T-helper 2 cell treated with Interferon-gamma antibody and Interleukin-4, amounts not matched to agents 100 ng/mL and 5 ng/mL, for 36 hours (primary cell): ENCODE measurements at regions not wholly inside any gene's neighbourhood (a gene's known extent, or its start where the extent isn't known, plus 50 kb on each side); places are given as distances from the start of the nearest gene placed in this dataset.

Source experiments
- intact Hi-C: fragments of 100-400 bp; cut with micrococcal nuclease; formaldehyde crosslinking; loops from one replicate; pipeline ENCODE4 v1.15.1; 2023

GRCh38 chr5:2251298-2251697 lies 368.6 kb upstream of the IRX4 start:
- intact Hi-C loops: no loop called here

- intact Hi-C loops: no loop called here
Measured at GRCh38 chr5:2250365-2250950, 367.7 kb upstream of the IRX4 start.

GRCh38 chr5:2249442-2249841 lies 366.7 kb upstream of the IRX4 start:
- intact Hi-C loops: no loop called here

- intact Hi-C loops: no loop called here
Measured at GRCh38 chr5:2249026-2249425, 366.3 kb upstream of the IRX4 start.

- intact Hi-C loops: no loop called here
Measured at GRCh38 chr5:2242539-2242938, 359.8 kb upstream of the IRX4 start.

GRCh38 chr5:2241842-2242241 lies 359.1 kb upstream of the IRX4 start:
- intact Hi-C loops: no loop called here

- intact Hi-C loops: no loop called here
Measured at GRCh38 chr5:2240118-2240904, 357.6 kb upstream of the IRX4 start.

GRCh38 chr5:2239201-2239910 lies 356.6 kb upstream of the IRX4 start:
- intact Hi-C loops: no loop called here

GRCh38 chr5:2238732-2239131 lies 356.0 kb upstream of the IRX4 start:
- intact Hi-C loops: no loop called here

- intact Hi-C loops: no loop called here
Measured at GRCh38 chr5:2227433-2227832, 344.7 kb upstream of the IRX4 start.

- intact Hi-C loops: no loop called here
Measured at GRCh38 chr5:2224689-2225088, 342.0 kb upstream of the IRX4 start.

GRCh38 chr5:2223303-2223702 lies 340.6 kb upstream of the IRX4 start:
- intact Hi-C loops: no loop called here

GRCh38 chr5:2222246-2222992 lies 339.7 kb upstream of the IRX4 start:
- intact Hi-C loops: no loop called here

- intact Hi-C loops: no loop called here
Measured at GRCh38 chr5:2221450-2221849, 338.7 kb upstream of the IRX4 start.

GRCh38 chr5:2220741-2221140 lies 338.0 kb upstream of the IRX4 start:
- intact Hi-C loops: no loop called here

- intact Hi-C loops: no loop called here
Measured at GRCh38 chr5:2219149-2219776, 336.5 kb upstream of the IRX4 start.

- intact Hi-C loops: no loop called here
Measured at GRCh38 chr5:2217219-2217618, 334.5 kb upstream of the IRX4 start.

- intact Hi-C loops: no loop called here
Measured at GRCh38 chr5:2214910-2215590, 332.3 kb upstream of the IRX4 start.

GRCh38 chr5:2213121-2213730 lies 330.5 kb upstream of the IRX4 start:
- intact Hi-C loops: no loop called here

GRCh38 chr5:2212481-2212880 lies 329.8 kb upstream of the IRX4 start:
- intact Hi-C loops: no loop called here

GRCh38 chr5:2208239-2208544 lies 325.5 kb upstream of the IRX4 start:
- intact Hi-C loops: no loop called here
